NCI-H446 (cell line): ENCODE measurements at regions not wholly inside any gene's neighbourhood (a gene's known extent, or its start where the extent isn't known, plus 50 kb on each side); places are given as distances from the start of the nearest gene placed in this dataset.
"Not testable (repeated sequence)": the region's sequence is repeated elsewhere in the genome, so short reads cannot be mapped to it uniquely, and the experiment has no call there.

Experiments used
- DNase-seq, 2 experiments: peaks; one replicate each; lab custom pipeline; 2025; lab: John Stamatoyannopoulos, UW

DNA sequence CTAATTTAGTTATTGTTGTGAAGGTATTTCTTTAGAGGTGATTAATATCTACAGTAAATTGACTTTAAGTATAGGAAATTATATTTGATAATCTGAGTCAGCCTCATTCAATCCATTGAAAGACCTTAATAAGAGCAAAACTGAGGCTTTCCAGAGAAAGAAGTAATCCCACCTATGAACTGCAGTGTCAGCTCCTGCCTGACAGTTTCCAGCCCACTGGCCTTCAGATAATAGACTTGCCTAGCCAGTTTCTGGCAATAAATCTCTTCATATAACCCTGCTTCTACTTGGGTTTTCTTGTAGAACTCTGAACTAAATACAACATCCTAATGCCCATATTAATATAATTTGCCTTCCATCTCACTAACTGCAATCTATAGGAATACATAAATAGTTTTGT is 437.9 kb upstream of the UBE2E3 start:
- DNase-seq, result no peak

DNA sequence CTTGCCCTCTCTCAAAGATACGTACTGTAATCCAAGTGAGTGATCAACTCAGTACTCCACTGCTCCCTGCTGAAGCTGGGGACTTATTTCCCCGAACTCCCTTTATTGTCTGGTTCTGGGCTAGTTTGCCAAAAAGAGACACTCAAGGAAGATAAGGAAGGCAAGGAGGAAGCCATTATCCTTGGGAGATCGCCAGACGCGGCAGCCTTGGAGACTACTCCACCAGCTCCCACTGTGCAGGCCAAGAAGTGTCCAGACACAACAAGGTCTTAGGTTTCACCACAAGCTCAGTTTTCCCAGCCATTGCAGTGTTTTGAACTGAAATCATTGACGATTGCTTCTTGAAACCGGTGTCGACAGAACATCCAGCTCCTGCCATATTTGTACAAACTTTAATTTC is 439.6 kb upstream of the UBE2E3 start:
- DNase-seq, result no peak

DNA sequence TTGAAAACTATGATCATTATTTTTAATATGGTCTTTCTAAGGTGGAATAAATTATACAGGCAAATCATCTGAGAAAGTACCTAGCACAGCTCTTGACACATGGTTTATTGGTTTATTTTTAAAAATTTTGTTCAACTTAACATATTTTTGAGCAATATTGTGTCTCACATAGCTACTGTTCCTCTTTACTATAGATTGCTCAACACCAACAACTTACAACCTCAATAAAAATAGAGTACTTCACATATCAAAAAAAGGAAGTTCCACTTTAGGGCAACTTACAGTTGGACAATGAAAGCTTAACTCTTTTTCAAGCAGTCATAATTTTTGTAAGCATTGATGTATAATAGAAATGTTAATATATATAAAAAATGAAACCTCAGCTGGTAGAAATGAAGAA is 440.9 kb upstream of the UBE2E3 start:
- no peak for DNase-seq

DNA sequence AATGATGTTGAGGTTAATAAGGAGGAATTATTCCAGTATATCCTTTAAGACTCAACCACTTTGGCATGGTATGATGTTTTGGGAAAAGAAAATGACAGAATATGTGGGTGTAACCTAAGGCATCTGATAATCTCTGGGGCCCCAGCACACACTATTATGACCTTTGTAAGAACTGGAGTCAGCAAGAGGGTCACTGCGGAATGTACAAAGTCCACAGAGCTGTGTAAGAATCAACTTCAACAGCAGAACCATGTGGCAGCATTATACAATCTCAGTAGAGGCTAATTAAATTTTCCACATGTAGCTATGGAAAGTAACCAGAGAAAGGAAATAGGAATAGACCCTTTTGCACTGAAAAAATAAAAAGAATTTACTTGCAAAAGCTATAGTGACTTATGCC is 445.1 kb upstream of the UBE2E3 start:
- no peak for DNase-seq

DNA sequence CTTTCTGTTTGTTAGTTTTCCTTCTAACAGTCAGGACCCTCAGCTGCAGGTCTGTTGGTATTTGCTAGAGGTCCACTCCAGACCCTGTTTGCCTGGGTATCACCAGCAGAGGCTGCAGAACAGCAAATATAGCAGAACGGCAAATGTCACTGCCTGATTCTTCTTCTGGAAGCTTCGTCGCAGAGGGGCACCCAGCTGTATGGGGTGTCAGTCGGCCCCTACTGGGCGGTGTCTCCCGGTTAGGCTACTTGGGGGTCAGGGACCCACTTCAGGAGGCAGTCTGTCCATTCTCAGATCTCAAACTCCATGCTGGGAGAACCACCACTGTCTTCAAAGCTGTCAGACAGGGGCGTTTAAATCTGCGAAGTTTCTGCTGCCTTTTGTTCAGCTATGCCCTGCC is 448.6 kb upstream of the UBE2E3 start:
- not testable (repeated sequence) for DNase-seq

DNA sequence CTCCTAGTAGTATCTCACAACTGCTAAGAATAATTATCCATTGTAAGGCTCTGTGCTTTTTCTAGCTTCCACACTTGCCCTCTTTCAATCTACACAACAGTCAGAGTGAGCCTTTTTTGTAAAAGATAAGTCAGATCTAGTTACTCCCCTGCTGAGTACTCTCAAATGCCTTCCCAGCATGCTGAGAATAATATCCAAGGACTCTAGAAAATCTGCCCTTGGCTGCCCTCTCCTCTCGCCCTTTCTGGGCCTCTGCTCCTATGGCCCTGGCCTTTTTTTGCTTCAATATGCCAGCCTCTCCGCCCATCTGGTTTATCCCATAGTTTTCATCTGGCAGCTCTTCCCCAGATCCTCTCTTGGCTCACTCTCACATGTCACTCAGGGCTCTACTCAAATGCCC is 455.9 kb upstream of the UBE2E3 start:
- peak in 1 of 2 experiments; percentile 69 for DNase-seq

DNA sequence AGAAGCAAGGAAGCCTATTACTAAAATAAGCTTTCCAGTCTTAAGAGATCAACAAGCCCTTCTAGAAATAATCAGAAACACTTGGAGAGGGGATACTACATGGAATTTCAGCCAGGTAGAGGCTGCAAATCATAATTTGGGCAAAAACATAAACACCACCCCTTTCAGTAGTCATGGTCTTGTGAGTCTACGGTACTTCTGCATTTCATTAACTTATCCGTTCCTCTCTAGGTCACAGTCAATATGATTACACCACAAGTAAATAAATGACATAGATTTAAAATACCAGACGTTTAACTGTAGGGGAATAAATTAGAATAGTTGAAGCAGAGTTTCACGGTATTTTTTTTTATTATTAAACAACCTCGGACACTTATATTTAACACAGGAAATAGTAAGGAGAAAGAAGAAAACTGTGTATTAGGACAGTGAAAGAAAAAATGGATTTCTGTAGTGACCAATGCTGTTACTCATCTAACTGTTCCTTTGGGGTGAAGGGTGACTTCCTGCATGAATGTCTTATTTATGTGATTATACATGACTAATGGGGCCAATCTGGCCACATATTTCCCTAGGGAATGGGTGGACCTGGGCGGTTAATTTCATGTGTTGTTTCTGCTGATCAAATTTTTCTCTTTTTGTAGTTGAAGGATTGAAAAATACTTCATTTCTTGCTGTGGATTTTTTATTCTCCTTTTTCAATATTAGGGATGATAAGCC is 456.6 kb upstream of the UBE2E3 start:
- DNase-seq, result no peak

DNA sequence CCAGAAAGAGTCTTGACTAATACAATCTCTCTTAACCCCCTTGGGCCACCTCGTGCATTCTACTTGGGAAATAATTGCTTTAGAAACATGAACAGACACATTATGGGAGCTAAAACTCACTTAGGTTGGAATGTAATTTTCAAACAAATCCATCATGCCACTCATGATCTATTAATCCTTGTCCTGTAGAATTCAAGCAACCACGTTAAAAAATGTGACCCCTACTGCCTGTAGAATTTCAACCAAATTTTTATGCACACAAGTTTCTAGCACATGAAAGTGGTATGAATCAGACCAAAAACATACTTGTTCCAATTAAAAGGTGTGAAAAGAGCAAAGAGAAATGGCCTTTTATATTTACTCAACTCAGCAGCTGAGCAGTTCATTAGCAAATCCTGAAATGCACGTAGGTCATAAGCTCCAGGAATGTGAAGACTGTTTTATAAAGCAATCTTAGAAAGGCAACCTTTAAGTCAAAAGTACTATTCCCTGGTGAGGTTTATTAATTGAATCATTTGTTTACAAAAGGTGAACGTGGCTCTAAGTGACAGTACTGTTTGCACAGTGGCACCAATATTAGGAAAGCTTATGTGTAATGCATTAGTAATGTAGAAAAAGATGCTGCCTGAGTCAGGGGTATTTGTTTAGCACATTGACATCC is 459.4 kb upstream of the UBE2E3 start:
- no peak for DNase-seq

DNA sequence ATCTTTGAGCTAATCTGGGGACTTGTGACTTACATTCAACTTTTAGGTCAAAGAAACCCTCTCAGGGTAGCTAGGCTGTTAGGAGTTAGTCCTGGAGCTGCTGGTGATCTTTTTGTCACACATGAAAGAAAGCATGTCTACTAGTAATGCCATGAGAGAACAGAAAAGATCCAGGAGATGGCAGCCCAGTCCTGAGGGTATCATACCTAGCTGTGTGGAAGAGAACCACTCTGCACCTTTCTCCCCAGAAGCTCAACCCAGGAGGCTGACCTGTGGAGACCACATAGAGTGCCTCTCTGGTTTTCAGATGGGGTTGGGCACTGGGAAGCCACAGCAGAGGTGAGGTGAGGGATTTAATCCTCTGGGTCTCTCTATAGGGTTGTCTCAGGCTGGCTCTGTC is 460.2 kb upstream of the UBE2E3 start:
- DNase-seq, result peak in 1 of 2 experiments; percentile 5

DNA sequence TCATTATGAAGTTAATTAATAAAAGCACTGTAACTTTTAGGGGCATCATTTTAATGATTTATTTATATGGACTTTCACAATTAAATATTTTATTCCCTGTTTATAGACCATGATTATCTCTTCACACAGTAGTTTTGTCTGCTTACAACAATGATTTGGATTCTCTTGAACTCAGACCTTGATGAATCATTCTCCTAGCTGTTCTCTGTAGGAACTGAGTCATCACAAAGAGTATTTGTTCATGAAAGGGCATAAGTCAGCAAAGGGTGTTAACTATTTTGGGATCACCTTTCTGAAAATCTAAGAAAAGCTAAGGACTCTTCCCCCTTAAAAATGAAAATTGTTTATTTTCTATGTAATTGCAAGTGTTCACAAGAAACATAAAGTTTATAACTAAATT is 461.1 kb upstream of the UBE2E3 start:
- DNase-seq, result no peak

DNA sequence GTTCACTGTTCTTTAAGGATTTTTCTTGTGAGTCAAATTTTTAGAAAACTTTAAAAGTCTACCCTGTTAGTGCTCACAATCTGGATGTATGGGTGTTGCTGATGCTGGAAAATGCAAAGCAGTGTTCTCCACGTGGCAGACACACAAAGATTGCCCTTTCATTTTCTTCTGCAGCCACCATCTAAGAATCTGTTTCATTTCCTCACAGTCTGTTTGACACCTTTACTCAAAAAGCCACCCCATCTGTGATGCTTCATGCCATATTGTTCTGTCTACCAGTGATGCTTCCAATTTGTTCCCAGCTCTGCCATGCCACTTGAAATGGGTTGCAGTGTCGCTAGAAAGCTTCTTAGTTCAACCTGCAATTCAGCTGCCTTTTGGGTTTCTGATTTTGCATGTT is 464.2 kb upstream of the UBE2E3 start:
- no peak for DNase-seq

DNA sequence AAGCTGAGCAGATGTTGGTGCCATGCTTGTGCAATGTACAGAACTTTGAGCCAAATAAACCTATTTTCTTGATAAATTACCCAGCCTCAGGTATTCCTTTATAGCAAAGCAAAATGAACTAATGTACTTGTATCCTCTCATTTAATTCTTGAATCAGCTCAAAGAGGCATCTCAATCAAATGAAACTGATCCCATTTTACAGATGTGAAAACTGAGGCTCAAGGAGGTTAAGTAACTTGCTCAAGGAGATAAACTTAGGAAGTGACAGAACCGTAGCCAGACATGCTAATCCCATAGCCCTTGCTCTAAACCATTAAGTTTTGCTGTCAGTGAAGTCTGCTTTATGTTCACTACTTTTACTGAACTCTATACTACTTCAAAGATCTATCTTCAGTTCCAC is 467.0 kb upstream of the UBE2E3 start:
- DNase-seq, result no peak

DNA sequence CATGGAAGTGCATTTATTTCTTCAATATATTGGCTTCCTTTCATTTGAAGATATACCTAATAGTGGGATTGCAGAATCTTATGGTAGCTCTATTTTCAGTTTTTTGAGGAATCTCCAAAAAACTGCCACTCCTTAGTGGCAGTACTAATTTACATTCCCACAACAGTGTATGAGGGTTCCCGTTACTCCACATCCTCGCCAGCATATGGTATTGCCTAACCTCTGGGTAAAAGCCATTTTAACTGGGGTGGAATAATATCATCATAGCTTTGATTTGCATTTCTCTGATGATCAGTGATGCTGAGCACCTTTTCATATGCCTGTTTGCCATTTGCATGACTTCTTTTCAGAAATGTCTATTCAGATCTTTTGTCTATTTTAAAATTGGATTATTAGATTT is 471.9 kb upstream of the UBE2E3 start:
- no peak for DNase-seq

DNA sequence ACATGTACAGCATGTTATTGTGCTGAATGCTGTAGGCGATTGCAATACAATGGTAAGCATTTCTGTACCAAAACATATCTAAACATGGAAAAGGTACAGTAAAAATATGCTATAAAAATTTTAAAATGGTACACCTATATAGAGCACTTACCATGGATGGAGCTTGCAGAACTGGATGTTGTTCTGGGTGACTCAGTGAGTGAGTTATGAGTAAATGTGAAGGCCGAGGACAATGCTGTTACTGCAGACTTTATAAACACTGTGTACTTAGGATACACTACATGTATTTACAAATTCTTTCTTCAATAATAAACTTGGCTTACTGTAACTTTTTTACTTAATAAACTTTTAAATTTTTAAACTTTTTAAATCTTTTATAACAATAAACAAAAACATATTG is 473.4 kb upstream of the UBE2E3 start:
- no peak for DNase-seq

DNA sequence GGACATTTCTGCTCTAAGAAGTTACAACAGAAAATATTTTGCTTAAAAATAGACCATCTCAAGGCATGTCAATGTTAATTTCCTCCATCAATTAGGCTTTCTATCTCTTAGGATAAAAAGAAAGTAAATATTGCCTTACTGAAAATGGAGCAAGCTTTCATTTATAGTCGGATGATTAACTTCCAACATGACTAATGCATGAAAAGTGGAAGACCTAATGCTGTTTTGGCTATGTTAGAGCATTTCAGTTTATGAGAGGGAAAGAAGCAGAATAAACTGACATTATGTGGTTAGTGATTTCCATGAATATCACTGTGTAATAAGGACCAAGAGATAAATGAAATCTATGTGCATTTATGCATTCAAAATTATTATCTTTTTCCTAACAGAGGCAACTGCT is 475.2 kb upstream of the UBE2E3 start:
- no peak for DNase-seq

DNA sequence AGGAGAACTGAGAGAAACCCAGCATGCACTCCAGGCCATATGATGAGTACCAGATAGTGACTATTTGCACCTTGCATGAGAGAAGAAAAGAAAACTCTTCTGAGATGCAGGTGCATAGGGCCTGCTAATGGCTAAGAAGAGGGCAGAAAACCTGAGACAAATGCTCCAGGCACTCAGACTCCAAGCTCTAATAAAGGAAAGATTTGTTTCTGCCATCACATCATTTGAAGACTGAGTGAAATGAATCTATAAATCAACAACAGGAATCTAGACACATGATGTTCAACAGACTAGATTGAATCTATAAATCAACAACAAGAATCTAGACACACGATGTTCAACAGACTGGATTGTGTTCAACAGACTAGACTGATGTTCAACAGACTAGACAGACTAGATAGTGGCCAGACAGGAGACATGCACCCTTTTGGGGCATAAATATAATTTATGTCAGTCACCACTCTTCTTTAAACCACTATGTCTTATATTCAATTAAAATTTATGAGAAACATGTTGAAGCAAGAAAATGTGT is 482.7 kb upstream of the UBE2E3 start:
- DNase-seq, result no peak

DNA sequence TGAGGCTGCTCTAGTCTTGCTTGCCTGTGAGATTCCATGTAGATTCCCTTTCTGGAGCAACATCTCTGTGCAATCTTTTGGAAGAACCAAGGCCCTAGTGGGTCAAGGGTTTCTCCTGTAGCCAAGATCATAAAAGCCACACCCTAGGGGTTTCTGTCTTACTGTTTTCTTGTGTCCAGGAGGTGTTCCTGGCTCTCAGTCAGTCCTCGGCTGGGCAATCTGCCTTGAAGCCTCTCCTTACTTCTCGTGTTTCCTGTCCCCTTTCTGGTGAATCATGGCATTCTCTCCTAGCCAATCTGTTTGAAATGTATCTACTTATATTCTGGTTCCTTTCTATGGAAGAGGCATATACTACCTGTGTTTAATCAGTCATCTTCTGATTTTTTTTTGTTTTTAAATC is 484.8 kb upstream of the UBE2E3 start:
- peak in 1 of 2 experiments; percentile 63 for DNase-seq

DNA sequence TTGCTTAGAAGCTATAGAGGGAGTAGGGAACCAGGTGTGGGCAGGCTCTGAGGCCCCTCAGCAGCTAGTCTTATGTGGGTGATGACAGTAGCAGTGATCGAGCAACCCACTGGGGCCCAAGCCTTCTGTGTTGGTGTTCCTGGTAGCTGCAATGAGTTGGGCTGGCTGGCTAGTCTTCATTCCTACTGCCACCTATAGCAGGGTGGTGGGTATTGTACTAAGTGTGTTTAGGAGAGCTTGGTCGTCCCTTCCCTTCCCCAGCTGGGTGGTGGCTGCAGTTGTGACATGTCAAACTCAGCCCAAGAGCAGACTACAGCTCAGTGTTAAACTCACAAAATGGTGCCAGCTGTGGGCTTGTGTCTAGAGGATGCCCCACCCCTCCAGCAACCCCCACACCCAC is 486.1 kb upstream of the UBE2E3 start:
- DNase-seq, result no peak

DNA sequence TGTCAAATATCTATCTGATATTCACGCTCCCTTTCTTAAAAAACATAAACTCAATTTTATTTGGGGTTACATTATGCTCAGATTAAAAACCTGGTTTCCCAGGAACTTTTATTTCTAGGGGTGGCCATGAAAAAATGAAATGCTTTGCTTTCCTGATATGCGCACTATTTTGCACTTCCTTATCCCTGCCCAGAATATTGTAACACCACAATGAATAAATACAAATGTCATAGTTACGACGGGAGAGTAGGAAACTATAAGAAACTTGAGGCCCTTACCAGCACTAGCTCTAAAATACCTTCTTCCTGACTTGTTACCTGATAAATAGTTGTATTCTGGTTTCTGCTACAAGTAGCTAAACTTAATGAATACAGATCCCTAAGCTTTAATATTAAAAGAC is 475.6 kb upstream of the CWC22 start:
- no peak for DNase-seq

DNA sequence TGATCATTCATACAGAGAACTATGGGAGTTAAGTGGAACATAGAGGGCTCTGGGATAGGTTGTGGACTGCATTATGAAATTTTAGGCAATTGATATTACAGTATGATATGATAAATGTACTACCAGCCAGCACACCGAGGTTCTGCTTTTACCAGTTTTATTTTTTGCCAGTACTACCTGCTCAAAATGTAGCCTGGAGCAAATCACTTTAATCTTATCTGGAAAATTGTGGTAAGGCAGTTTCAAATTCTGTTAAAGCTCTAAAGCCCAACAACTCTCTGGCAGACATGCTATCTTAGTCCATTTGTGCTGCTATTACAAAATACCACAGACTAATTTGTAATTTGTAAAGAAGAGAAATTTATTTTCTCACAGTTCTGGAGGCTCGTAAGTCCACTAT is 474.9 kb upstream of the CWC22 start:
- DNase-seq, result no peak

DNA sequence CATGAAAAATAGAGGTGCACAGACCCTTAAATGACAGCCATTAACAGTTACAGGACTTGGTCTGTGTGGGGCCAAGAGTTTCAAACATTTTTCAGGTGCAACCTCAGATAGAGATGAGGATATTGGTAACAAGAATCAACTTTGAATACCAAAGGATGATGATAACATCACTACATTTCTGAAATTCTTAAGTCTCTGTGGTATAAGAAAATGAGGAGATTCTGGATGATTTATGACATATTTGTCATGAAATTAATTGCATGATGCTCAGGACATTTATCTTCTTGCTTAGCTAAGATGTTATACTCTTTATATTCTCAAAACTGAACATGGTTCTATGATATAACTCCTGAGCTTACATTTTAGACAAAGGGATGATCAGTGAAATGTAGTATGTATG is 471.8 kb upstream of the CWC22 start:
- DNase-seq, result no peak

DNA sequence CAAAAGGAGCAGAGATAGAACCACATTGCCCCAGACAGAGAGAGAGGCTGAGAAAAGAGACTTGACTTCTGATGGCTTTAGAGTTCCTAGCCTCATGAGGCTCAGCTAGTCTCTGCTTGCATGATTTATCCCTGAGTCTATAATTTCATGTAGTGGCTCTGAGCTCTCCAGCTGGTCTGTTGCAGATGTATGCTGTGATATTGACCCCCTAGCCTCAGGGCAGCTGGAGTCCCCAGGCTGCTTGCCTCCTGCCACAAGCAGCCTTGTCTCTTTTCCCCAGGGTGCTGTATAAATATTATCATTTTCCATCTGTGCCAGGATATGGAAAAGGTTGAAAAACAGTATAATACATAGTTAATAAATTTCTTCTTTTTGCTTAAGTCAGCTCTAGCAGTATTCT is 467.6 kb upstream of the CWC22 start:
- DNase-seq, result no peak

DNA sequence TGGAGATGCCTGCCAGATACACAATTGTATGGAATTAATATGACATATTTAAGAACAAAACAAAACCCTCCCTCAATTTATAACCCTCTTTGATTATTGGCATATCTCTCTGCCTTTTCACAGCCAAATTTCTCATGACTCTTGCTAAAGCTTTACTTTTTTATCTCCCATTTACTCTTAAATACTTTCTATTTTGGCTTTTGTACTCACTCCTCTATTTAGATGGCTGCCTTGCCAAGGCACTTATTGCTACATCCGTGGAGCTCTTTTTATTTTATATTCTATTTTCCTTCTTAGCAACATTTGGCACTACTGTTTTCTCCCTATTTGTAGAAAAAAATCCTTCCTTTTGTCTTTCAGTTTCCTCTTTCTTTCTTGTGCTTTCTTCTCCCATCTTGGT is 466.4 kb upstream of the CWC22 start:
- no peak for DNase-seq

DNA sequence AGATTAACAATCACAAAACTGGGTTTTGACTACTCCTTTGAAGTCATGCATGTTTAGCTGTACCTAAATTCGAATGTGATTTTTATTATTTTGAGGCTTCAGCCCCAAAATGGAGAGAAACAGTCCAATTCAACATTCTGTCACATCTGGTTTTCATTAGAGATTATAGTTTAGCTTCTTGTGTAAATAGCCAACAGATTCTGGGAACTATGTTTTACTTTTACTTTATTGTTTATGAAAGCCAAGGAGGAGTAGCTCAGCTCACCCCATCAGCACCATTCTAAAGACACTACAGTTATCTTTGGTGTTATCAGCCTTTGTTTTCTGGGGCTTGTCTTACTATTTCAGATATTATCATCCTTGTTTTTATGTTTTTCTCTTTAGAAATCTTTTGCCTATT is 465.0 kb upstream of the CWC22 start:
- no peak for DNase-seq
